ENCODE measurements at regions not wholly inside any gene's neighbourhood (a gene's known extent, or its start where the extent isn't known, plus 50 kb on each side); places are given as distances from the start of the nearest gene placed in this dataset.

DNA sequence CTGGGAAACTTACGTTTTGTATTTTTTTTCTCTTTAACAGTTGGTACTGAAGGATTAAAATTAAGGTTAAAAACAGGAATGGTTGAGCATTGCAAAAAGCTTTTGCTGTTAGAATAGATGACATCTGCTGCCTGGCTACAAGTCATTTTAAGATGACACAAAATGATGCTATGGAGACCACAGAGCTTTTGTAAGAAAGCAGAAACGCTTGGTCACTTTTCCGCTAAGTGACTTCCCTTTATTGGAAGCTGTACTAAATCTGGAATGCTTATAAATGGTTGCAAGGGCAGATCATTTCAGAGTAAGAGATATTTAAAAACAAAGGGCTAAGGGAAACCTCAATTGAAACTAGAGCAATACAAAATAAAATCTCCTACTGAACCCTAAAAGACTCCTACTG lies 544.0 kb downstream of the STK39 start:
- TF ChIP-seq, protein P1, sequence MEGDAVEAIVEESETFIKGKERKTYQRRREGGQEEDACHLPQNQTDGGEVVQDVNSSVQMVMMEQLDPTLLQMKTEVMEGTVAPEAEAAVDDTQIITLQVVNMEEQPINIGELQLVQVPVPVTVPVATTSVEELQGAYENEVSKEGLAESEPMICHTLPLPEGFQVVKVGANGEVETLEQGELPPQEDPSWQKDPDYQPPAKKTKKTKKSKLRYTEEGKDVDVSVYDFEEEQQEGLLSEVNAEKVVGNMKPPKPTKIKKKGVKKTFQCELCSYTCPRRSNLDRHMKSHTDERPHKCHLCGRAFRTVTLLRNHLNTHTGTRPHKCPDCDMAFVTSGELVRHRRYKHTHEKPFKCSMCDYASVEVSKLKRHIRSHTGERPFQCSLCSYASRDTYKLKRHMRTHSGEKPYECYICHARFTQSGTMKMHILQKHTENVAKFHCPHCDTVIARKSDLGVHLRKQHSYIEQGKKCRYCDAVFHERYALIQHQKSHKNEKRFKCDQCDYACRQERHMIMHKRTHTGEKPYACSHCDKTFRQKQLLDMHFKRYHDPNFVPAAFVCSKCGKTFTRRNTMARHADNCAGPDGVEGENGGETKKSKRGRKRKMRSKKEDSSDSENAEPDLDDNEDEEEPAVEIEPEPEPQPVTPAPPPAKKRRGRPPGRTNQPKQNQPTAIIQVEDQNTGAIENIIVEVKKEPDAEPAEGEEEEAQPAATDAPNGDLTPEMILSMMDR (IDR thresholded peaks at IDR 0.05), result no peak
- no peak for TF ChIP-seq POLR2A (IDR thresholded peaks at IDR 0.05)

Measured in lower leg skin (tissue), 3 donors.